ENCODE measurements at regions not wholly inside any gene's neighbourhood (a gene's known extent, or its start where the extent isn't known, plus 50 kb on each side); places are given as distances from the start of the nearest gene placed in this dataset.

- Histone ChIP-seq H3K4me3 (ENCODE audit: low read length) (no peak overlapping the region), H3K27ac (ENCODE audit: low read length) (no peak overlapping the region), H3K9ac (ENCODE audit: low read depth, low read length) (no peak overlapping the region), H3K4me1 (ENCODE audit: insufficient read depth, low read length) (no peaks in the 10 kb centered on the region), H3K9me3 (ENCODE audit: insufficient read depth, low read depth, low read length) (no peaks in the 10 kb centered on the region), H3K27me3 (ENCODE audit: insufficient read depth, low read length) (no peaks in the 10 kb centered on the region), H3K36me3 (ENCODE audit: insufficient read depth, low read depth, low read length) (no peaks in the 10 kb centered on the region)
Observed at GRCh38 chr5:37899037-37899436, 59.2 kb upstream of the GDNF start.

DNA sequence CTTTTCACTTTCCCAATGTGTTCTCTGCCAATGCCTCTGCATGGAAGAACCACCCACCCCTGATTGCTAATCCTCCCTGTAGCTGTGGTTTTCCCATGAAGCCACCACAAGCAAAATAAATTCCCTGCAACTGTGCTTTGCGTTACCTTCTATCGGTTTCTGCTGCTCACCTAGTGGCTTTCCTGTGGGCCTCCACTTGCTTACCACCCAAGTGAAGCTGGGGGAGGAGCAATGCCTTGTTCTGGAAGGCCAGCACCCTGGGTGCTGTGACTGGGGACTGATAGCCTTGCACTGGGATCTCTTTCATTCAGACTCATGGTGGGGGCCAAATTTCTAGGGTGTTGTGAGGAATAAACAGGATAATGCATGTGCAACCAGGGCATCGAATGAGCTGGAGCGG lies 56.3 kb upstream of the GDNF start:
- H3K9ac ChIP-seq (ENCODE audit: low read depth, low read length): no peak overlapping the region
- no peaks in the 10 kb centered on the region for H3K4me1 ChIP-seq (ENCODE audit: insufficient read depth, low read length)
- no peaks in the 10 kb centered on the region for H3K9me3 ChIP-seq (ENCODE audit: insufficient read depth, low read depth, low read length)
- no peak overlapping the region for H3K4me3 ChIP-seq (ENCODE audit: low read length)
- H3K27me3 ChIP-seq (ENCODE audit: insufficient read depth, low read length): no peaks in the 10 kb centered on the region
- no peaks in the 10 kb centered on the region for H3K36me3 ChIP-seq (ENCODE audit: insufficient read depth, low read depth, low read length)
- H3K27ac ChIP-seq (ENCODE audit: low read length): no peak overlapping the region

DNA sequence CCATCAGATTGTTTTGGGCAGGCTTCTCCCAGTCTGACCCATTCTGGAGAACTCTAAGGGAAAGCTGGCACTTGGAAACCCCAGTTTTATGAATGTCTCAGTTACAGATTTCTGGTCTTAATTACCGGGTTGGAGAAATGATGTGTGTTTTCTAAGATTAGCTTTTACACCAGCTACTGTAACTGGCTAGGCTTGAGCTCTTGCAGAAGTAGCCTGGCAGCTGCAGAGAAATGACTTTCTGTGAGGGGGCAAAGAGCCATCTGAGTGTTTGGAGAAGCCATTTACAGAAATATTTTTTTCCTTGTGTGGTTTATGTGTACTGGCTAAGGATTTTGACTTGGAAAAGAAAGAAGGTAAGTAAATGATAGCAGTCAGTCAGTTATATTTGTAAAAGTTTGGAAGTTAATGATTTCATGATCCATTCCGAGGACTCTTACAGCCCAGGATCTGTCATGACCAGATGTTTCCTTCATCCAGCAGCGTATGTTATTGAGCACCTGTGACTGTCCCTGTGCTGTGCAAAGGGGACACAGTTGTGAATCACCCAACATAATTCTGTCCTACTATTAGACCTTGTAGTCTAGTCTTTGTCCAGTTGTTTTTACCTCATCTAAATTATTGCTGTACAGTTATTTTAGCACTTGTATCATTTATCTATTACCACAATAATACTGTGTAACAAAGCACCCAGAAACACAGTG lies 53.7 kb upstream of the GDNF start:
- no peak overlapping the region for H3K27ac ChIP-seq (ENCODE audit: low read length)
- no peak overlapping the region for H3K4me3 ChIP-seq (ENCODE audit: low read length)
- H3K4me1 ChIP-seq (ENCODE audit: insufficient read depth, low read length): no peaks in the 10 kb centered on the region
- H3K36me3 ChIP-seq (ENCODE audit: insufficient read depth, low read depth, low read length): no peaks in the 10 kb centered on the region
- H3K27me3 ChIP-seq (ENCODE audit: insufficient read depth, low read length): no peaks in the 10 kb centered on the region
- no peak overlapping the region for H3K9ac ChIP-seq (ENCODE audit: low read depth, low read length)
- H3K9me3 ChIP-seq (ENCODE audit: insufficient read depth, low read depth, low read length): no peaks in the 10 kb centered on the region

DNA sequence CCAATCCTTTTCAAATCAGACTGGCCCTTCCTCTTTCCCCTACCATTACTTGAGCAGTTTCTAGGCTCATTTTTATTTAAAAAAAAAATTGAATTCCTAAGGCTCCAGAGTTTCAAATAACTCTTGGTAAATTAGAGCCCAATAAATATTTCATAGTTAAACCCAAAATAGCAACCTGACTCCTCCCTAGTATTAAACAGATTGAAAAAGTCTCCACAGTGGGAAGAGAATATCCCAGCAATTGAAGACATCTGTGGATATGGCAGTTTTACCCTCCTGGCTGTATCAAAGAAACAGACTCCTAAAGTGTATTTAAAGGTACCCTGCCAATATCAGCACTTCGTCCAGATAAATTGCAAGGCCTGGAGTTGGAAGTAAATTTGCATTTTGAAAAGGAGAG lies 52.7 kb upstream of the GDNF start:
- Histone ChIP-seq H3K27me3 (ENCODE audit: insufficient read depth, low read length) (no peaks in the 10 kb centered on the region), H3K9ac (ENCODE audit: low read depth, low read length) (no peak overlapping the region), H3K36me3 (ENCODE audit: insufficient read depth, low read depth, low read length) (no peaks in the 10 kb centered on the region), H3K27ac (ENCODE audit: low read length) (no peak overlapping the region), H3K4me3 (ENCODE audit: low read length) (no peak overlapping the region), H3K9me3 (ENCODE audit: insufficient read depth, low read depth, low read length) (no peaks in the 10 kb centered on the region), H3K4me1 (ENCODE audit: insufficient read depth, low read length) (no peaks in the 10 kb centered on the region)

DNA sequence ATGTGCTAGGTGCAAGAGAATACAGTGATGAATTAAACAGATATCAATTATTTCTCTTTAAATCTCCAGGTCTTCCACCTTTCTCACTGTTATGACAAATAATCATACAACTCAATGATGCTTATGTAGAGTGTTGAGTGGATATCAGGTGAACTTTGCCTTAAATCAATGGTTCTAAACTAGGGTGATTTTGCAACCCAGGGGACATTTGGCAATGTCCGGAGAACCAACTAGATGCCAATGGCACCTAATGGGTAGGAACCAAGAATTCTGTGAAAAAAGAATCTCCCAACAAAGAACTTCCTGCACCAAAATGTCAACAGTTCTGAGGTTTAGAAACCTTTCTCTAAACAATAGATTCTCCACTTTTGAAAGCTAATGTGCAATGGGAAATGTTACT lies 52.0 kb upstream of the GDNF start:
- H3K4me3 ChIP-seq (ENCODE audit: low read length): no peak overlapping the region
- no peaks in the 10 kb centered on the region for H3K9me3 ChIP-seq (ENCODE audit: insufficient read depth, low read depth, low read length)
- no peaks in the 10 kb centered on the region for H3K36me3 ChIP-seq (ENCODE audit: insufficient read depth, low read depth, low read length)
- no peaks in the 10 kb centered on the region for H3K27me3 ChIP-seq (ENCODE audit: insufficient read depth, low read length)
- no peak overlapping the region for H3K9ac ChIP-seq (ENCODE audit: low read depth, low read length)
- H3K27ac ChIP-seq (ENCODE audit: low read length): no peak overlapping the region
- H3K4me1 ChIP-seq (ENCODE audit: insufficient read depth, low read length): no peaks in the 10 kb centered on the region

DNA sequence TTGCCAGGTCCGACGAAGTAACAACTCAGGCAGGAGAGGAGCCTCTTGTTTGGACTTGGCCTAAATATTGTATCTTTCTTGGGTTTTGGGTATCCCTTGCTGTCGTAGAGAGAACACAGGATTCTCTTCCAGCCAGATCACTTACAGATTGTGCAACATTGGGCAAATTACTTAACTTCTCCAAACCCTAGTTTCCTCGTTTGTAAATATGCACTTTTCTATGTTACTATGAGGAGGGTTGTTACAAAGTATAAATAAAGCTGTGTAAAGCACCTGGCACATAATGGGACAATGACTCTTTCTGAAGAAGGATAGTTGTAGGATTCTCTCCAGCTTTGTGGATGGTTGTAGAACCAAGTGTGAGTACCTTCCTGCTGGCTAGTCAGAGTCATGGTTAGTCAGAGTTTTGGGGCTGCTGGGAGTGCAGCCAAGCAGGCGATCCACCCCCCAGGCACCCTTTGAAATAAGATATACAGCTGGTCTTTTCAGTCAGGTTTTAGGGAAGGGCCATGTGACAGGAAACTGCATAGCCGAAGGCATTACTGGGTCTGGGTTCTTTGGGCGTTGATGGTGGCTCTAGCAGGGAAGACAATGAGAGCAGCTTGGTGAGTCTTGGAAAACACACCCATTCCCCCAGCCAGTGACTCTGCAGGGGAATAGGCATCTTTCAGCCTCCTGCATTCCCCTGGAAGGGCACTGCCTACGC lies 49.9 kb upstream of the GDNF start:
- Histone ChIP-seq H3K27ac (ENCODE audit: low read length) (no peak overlapping the region), H3K9me3 (ENCODE audit: insufficient read depth, low read depth, low read length) (no peaks in the 10 kb centered on the region), H3K9ac (ENCODE audit: low read depth, low read length) (no peak overlapping the region), H3K27me3 (ENCODE audit: insufficient read depth, low read length) (no peaks in the 10 kb centered on the region), H3K36me3 (ENCODE audit: insufficient read depth, low read depth, low read length) (no peaks in the 10 kb centered on the region), H3K4me1 (ENCODE audit: insufficient read depth, low read length) (no peaks in the 10 kb centered on the region), H3K4me3 (ENCODE audit: low read length) (no peak overlapping the region)

Data from iPS-20b (cell line).